Neural crest cell (in vitro differentiated cells): ENCODE measurements at regions not wholly inside any gene's neighbourhood (a gene's known extent, or its start where the extent isn't known, plus 50 kb on each side); places are given as distances from the start of the nearest gene placed in this dataset.

Experiments
- DNase-seq: peaks from one replicate; pipeline ENCODE4 v3.0.0; 2021; ENCODE audit warnings: low read depth, mixed read lengths, low spot score
- H3K27ac Mint-ChIP-seq: one replicate; pipeline ENCODE4 v1.8.0; 2021; ENCODE audit warnings: mild to moderate bottlenecking, mixed read lengths; ENCODE audit not compliant: unreplicated experiment
- H3K27me3 Mint-ChIP-seq: 2 replicates; pipeline ENCODE4 v1.8.0; 2021; ENCODE audit warnings: low read depth, mild to moderate bottlenecking, mixed read lengths
- H3K36me3 Mint-ChIP-seq: 2 replicates; pipeline ENCODE4 v1.8.0; 2021; ENCODE audit warnings: low read depth, mild to moderate bottlenecking, mixed read lengths
- H3K4me1 Mint-ChIP-seq: 2 replicates; pipeline ENCODE4 v1.8.0; 2021; ENCODE audit warnings: mixed read lengths
- H3K4me3 Mint-ChIP-seq: one replicate; pipeline ENCODE4 v1.8.0; 2021; ENCODE audit warnings: mild to moderate bottlenecking, mixed read lengths
- H3K9me3 Mint-ChIP-seq: 2 replicates; pipeline ENCODE4 v1.8.0; 2021; ENCODE audit warnings: mixed read lengths
- CTCF ChIP-seq: fragments of 200-600 bp; sonication (generic); conservative IDR thresholded peaks from 2 replicates; pipeline ENCODE4 v1.5.0; 2021; ENCODE audit warnings: antibody characterized with exemption, mild to moderate bottlenecking

DNA sequence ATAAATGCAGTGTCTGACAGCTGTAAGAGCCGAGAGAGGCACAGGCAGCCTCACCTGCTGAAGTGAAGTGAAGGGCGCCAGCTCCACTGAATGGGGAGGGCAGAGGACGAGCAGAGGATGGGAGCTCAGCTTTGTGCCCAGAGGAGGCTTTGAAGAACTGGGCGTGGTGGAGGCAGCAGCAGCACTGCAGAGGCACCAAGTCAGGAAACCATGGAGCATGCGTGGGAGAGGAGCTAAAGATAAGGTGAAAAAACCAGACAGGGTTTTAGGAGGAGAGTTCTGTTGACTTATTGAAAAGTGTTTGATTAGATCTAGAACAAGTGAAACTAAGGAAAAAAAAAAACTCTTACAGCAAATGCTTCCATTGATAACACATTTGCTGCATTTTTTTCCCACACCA is 216.4 kb downstream of the CXCL12 start:
- TF ChIP-seq CTCF = no peak
- Mint-ChIP-seq H3K36me3 (no peaks in the 10 kb centered on the region), H3K27me3 (no peaks in the 10 kb centered on the region), H3K9me3 (peaks cover 3% of the 10 kb centered on the region), H3K4me3 (no peak overlapping the region), H3K4me1 (peaks cover 21% of the 10 kb centered on the region), H3K27ac (no peak overlapping the region)
- DNase-seq = no peak

DNA sequence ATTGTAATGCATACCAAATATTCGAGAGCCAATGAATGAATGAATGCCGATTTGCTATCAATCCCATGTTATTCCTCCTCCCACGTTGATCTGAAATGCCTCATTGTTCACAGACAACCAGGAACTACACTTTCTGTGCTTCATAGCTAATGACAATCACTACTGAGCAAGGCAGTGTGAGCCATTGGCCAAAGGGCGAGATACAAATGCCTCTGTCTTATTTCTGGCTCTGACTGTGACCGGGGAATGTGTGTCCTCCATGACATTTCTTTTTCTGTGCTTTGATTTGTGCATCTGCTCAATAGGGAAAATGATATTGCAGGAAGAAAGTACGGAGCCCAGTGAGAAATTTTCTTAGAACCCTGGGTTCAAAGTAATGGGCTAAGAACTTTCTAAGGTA is 217.1 kb downstream of the CXCL12 start:
- H3K27ac Mint-ChIP-seq = no peak overlapping the region
- peaks cover 5% of the 10 kb centered on the region for H3K9me3 Mint-ChIP-seq
- H3K4me3 Mint-ChIP-seq = no peak overlapping the region
- H3K4me1 Mint-ChIP-seq = peaks cover 21% of the 10 kb centered on the region
- H3K36me3 Mint-ChIP-seq = no peaks in the 10 kb centered on the region
- TF ChIP-seq CTCF = no peak
- H3K27me3 Mint-ChIP-seq = no peaks in the 10 kb centered on the region
- no peak for DNase-seq

GRCh38 chr10:44166441-44166840 is 218.5 kb downstream of the CXCL12 start:
- Mint-ChIP-seq H3K36me3 (no peaks in the 10 kb centered on the region), H3K9me3 (peaks cover 5% of the 10 kb centered on the region), H3K27ac (no peak overlapping the region), H3K4me1 (peaks cover 26% of the 10 kb centered on the region), H3K27me3 (no peaks in the 10 kb centered on the region), H3K4me3 (no peak overlapping the region)
- TF ChIP-seq CTCF = no peak
- no peak for DNase-seq

GRCh38 chr10:44164251-44164956 is 220.5 kb downstream of the CXCL12 start:
- DNase-seq = no peak
- no peaks in the 10 kb centered on the region for H3K27me3 Mint-ChIP-seq
- H3K36me3 Mint-ChIP-seq = no peaks in the 10 kb centered on the region
- peaks cover 34% of the 10 kb centered on the region for H3K4me1 Mint-ChIP-seq
- H3K9me3 Mint-ChIP-seq = peaks cover 5% of the 10 kb centered on the region
- no peak overlapping the region for H3K27ac Mint-ChIP-seq
- TF ChIP-seq CTCF = no peak
- no peak overlapping the region for H3K4me3 Mint-ChIP-seq

DNA sequence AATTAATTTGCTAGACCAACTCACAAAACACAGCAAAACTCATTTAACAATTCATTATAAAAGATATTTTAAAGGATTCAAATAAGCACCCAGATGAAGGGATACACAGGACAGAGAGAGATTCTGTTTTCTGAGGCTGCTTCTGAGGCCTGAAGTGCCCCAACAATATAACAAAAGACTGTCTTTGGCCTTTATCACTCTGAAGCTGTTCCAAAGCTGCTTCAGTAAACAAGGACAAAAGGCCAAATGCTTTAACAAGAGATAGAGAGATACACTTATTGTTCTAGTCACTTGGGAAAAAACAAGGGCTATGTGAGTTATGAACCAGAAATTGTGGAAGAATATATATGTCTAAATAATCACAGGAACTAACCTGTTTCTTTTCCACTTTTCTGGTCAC is 223.7 kb downstream of the CXCL12 start:
- no peak for TF ChIP-seq CTCF
- H3K9me3 Mint-ChIP-seq = peaks cover 9% of the 10 kb centered on the region
- H3K36me3 Mint-ChIP-seq = peaks cover 4% of the 10 kb centered on the region
- no peak overlapping the region for H3K4me3 Mint-ChIP-seq
- no peak for DNase-seq
- no peaks in the 10 kb centered on the region for H3K27me3 Mint-ChIP-seq
- H3K27ac Mint-ChIP-seq = no peak overlapping the region
- peaks cover 21% of the 10 kb centered on the region for H3K4me1 Mint-ChIP-seq
